ENCODE measurements at regions not wholly inside any gene's neighbourhood (a gene's known extent, or its start where the extent isn't known, plus 50 kb on each side); places are given as distances from the start of the nearest gene placed in this dataset.

- no peak for TF ChIP-seq POLR2A (IDR thresholded peaks at IDR 0.05; ENCODE audit: low read depth, low read length)
- no peak for TF ChIP-seq POLR2AphosphoS5 (IDR thresholded peaks at IDR 0.05; ENCODE audit: low read depth, low read length)
- TF ChIP-seq TAF1 (IDR thresholded peaks at IDR 0.05; ENCODE audit: low read depth, low read length), result no peak
- TF ChIP-seq SPI1 (IDR thresholded peaks at IDR 0.05; ENCODE audit: low read depth, low read length), result no peak
- TF ChIP-seq PAX5 (IDR thresholded peaks at IDR 0.05; ENCODE audit: insufficient read depth, low read length, severe bottlenecking), result no peak
Measured at GRCh38 chr1:50354813-50355212, 68.4 kb downstream of the DMRTA2 start.
